Right lung (tissue), 2 donors: ENCODE measurements at regions not wholly inside any gene's neighbourhood (a gene's known extent, or its start where the extent isn't known, plus 50 kb on each side); places are given as distances from the start of the nearest gene placed in this dataset.

Source experiments
- DNase-seq, 2 donors: peaks; one replicate each; pipeline ENCODE4 v3.0.0-alpha.2; 2013

- DNase-seq, result no peak
Measured at GRCh38 chr5:6868575-6869215, 155.5 kb downstream of the TENT4A start.

GRCh38 chr5:6869677-6870076 is 156.4 kb downstream of the TENT4A start:
- no peak for DNase-seq

DNA sequence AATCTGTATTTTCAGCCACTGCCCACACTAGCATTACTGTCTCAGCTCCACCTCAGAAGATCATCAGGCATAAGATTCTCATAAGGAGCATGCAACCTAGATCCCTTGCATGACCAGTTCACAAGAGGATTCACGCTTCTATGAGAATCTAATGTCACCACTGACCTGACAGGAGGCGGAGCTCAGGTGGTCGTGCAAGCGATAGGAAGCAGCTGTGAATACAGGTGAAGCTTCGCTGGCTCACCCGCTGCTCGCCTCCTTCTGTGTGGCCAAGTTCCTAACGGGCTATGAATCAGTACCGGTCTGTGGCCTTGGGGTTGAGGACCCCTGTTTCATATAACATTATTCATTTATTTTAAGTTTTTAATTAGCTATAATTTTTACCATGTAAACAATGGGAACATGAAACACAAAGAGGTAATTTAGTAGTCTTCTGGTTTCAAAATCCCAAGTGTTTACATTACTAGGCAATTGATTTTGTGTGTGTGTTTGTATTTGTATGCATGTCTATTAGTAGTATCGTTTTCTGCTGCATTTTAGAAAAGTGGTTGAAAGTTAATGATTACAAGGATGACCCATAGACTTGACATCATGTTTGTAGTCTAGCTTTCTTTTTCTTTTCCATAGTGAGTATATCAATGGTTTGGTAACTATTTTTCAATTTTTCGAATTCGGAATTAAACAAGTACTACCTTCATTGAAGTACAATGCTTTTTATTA is 159.4 kb downstream of the TENT4A start:
- no peak for DNase-seq

DNA sequence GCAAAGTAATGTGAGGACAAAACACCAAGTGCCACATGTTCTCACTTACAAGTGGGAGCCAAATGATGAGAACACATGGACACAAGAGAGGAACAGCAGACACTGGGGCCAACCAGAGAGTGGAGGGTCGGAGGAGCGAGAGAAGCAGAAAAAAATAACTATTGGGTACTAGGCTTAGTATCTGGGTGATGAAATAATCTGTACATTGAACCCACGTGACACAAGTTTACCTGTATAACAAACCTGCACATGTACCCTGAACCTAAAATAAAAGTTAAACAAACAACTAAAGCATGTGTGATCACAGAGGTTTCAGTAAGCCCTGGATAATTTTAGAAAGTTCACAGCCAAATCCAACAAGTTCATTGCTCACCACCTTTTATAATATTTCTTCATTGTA is 160.1 kb downstream of the TENT4A start:
- DNase-seq, result no peak

- DNase-seq, result no peak
Measured at GRCh38 chr5:6875376-6875775, 162.1 kb downstream of the TENT4A start.

- no peak for DNase-seq
Measured at GRCh38 chr5:6877986-6878828, 165.0 kb downstream of the TENT4A start.

DNA sequence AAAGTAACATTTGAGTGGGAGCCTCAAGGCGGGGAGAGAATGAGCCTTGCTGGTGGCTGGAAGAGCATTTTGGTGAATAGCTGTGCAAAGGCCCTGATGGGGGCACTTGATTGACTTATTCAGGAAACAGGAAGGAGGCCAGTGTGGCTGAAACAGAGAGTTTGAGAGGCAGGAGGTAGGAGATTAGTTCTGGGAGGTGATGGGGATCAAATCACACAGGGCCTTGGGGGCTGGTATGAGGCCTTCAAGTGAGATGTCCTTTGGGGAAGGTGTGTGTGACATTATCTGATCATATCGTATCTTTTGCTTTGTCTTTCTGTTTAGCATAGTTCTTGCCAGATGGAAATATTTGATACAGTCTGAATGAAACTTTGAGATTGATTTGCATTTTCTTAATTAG is 172.3 kb downstream of the TENT4A start:
- no peak for DNase-seq

- no peak for DNase-seq
Measured at GRCh38 chr5:6886866-6887265, 173.6 kb downstream of the TENT4A start.

DNA sequence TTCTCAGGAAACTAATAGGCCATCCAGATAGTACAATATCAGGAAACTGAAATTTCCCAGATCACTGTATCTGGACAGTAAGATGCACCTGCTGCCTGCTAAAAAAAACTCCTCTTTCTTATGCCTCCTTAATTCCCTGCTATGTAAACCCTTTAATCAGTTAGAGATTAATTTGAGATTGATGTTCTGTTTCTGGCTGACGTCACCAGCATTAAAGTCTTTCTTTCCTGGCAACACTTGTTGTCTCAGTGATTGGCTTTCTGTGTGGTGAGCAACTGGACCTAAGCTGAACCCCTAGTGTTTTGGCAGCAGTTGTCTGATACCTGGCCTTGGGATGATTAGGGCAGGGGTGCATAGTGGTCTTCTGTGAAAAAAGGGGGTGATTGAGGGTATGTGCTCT is 175.8 kb downstream of the TENT4A start:
- DNase-seq, result no peak

DNA sequence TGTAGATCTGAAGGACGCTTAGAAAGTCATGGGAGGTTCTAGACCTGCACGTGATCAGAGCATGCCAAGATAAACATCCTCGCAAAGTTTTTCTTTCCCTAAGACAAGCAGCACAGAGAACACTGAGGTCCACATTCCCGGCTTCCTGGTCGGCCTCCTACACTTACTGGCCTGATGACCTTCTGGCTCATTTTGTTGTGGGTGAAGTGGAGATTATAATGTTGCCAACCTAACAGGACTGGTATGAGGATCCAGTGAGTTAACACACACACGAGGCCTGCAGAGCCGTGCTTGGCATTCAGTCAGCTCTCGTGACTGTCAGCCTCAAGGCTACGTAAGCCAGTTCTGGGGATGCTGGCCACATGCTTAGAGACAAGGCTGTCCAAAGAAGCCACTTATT is 186.0 kb downstream of the TENT4A start:
- DNase-seq, result no peak

- peak; percentile 44 to 50 for DNase-seq
Measured at GRCh38 chr5:6900247-6901227, 187.3 kb downstream of the TENT4A start.

- no peak for DNase-seq
Measured at GRCh38 chr5:6902094-6902493, 188.9 kb downstream of the TENT4A start.

DNA sequence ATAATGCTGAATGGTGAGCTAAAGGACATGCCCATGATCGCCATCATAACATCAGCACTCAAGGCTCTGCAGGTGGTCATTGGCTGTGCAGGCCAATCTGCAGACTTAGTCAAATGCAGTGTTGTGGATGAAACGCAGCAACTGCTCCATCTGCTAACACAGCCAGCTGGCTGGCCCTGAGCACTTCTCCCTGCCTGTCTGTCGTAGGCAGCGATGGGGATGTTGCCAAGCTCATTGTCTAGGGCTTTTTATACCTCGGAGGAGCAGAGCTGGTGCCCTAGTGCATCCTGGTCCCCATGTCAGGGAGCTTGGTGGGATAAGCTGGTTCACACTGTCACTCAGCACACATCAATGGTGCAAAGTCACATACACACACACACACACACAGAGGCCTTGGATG is 189.4 kb downstream of the TENT4A start:
- no peak for DNase-seq

DNA sequence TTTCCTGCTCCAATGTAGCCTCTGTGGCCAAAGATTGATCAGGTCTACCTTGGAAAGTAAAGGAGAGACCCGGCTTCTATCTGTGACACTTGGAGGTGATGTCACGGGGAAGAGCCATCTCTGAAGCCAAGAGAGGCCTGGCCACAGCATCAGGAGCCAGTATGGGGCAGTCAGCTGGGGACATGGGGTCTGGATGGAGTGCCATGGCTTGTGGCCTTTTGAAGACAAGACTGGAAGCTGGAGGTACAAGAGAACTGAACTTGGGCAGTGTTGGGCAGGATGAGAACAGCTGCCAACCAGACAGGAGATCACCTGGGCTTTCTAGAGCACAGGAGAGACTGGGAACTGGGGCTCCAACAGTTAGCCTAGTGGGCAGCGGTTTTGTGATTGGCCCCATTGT is 190.7 kb downstream of the TENT4A start:
- DNase-seq, result no peak

- DNase-seq, result peak in 1 of 2 donors; percentile 18
Measured at GRCh38 chr5:6904860-6905259, 191.6 kb downstream of the TENT4A start.

DNA sequence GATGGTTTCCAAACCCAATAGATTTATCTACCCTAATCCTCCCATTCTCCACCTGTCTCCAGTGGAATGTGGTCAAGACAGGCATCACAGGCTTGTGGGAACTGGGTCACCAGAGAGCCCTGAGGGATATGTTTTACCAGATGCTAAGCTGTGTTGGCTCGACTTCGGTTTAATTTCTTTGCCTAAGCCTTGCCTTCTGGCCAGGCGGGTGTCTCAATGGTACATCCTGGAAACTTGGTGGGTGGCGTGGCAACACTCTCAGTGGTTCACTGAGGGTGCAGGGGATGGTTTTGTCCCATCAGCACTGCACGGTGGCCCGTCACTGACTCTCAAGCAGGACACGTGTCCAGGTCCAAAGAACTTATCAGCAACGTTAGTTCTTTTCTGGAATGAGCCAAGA is 192.2 kb downstream of the TENT4A start:
- DNase-seq, result no peak

- no peak for DNase-seq
Measured at GRCh38 chr5:6905883-6906282, 192.7 kb downstream of the TENT4A start.

- DNase-seq, result no peak
Measured at GRCh38 chr5:6907320-6907918, 194.2 kb downstream of the TENT4A start.

GRCh38 chr5:6909901-6910300 is 196.7 kb downstream of the TENT4A start:
- DNase-seq, result no peak

DNA sequence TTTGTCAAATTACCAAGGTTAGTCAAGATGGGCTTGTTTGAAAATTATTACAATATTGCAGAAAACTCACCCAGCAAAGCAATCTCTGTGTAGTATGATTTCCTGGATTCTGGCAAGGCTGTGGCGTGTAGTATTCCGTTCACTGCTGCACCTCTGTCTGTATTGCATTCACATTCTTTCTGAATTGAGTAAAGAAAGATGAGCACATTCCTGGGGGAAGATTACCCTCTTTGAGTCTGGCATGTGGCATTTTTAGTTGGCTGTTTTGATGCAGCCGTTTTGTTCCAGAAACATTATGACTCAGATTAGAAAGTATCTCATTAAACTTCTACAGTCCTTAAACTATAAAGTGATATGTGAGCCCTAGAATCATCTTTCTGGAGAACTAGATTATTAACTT is 197.7 kb downstream of the TENT4A start:
- no peak for DNase-seq

DNA sequence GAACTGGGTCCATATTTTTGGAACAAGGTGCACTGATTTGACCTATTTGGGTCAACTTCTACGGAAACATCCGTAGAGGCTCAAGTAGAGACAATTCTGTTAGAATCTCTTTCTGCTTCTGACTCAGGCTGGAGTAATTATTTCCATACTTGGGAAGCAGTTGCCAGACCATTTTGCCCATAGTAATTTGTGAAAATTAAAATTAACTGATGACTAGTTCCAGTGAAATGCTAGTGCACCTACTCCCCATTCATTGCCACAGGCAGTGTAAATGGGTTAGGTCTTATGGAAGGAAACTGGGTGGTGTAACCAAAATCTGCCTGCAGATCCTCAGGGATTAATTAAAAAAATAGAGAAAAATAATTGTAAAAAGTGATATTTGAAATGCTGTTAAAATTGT is 201.1 kb downstream of the TENT4A start:
- no peak for DNase-seq
